Epithelial cell of esophagus (primary cell): ENCODE measurements at regions not wholly inside any gene's neighbourhood (a gene's known extent, or its start where the extent isn't known, plus 50 kb on each side); places are given as distances from the start of the nearest gene placed in this dataset.

ENCODE experiments used
- DNase-seq: peaks from one replicate; pipeline ENCODE4 v3.0.0; 2010; ENCODE audit warnings: low read depth
- H3K4me3 ChIP-seq: 2 replicates; pipeline ENCODE4 v1.5.1; 2011; ENCODE audit warnings: mild to moderate bottlenecking, low read length, control low read depth
- CTCF ChIP-seq: IDR thresholded peaks from 2 replicates; pipeline ENCODE4 v1.5.1; 2011; ENCODE audit warnings: low read depth, mild to moderate bottlenecking, low read length, control low read depth, inconsistent platforms; ENCODE audit not compliant: insufficient read depth; ENCODE audit errors: missing control alignments

DNA sequence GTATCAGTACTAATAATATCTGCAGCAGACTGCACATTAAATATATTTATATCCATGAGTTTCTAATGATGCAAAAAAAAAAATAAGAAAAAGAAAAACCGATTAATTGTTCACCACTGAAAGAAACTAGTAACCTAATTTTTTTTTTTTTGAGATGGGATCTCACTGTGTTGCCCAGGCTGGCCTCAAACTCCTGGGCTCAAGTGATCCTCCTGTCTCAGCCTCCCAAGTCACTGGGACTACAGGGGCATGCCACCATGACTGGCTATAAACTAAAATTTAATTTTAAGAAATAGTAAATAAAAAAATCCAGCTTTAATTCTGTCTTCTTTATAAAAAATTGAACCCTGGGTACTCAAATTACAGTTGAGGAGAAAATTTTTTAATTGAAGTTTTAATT is 358.2 kb downstream of the QKI start:
- no peak overlapping the region for H3K4me3 ChIP-seq
- no peak for TF ChIP-seq CTCF
- DNase-seq = no peak

GRCh38 chr6:163771180-163771579 is 356.7 kb downstream of the QKI start:
- TF ChIP-seq CTCF = no peak
- no peak overlapping the region for H3K4me3 ChIP-seq
- DNase-seq = peak; percentile 21

DNA sequence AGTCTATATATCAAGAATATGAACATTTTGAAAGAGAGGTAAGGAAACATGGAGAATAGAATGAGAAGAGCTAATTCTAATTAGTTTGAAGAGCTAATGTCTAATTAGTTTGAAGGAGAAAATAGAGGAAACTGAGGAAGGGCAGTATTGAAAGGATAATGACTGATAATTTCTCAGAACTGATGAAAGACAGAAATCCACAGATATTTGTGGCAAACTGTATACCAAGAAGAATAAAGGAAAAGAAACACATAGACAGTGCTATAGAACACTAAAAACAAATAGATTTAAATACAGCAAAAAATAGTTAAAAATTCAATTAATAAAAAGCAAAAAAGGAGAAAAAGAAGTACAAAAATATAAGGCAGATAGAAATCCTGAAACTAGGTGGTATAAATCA is 354.4 kb downstream of the QKI start:
- TF ChIP-seq CTCF = no peak
- DNase-seq = no peak
- no peak overlapping the region for H3K4me3 ChIP-seq

DNA sequence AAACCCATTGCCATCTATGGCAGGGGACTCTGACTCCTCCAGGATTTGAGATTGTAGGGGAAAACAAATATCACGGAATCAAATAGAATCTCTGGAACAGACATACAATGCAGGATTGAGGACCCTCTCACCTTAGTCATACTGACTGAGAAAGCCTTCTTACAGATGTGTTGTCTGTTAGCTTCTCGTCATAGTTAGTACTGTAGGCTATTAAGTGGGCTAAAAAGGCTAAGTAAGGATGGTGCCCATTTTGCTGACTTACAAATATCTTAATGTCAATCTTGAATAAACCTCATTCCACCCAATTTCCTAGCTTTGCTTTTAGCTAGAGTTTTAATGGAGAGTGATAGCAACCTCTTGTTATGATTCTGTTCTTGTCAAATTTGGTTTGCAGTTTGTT is 352.4 kb downstream of the QKI start:
- no peak for DNase-seq
- TF ChIP-seq CTCF = no peak
- no peak overlapping the region for H3K4me3 ChIP-seq

GRCh38 chr6:163765335-163765734 is 350.8 kb downstream of the QKI start:
- H3K4me3 ChIP-seq = no peak overlapping the region
- TF ChIP-seq CTCF = no peak
- DNase-seq = no peak

- no peak overlapping the region for H3K4me3 ChIP-seq
- no peak for DNase-seq
- TF ChIP-seq CTCF = no peak
Measured at GRCh38 chr6:163764565-163764964, 350.0 kb downstream of the QKI start.

GRCh38 chr6:163761481-163761880 is 347.0 kb downstream of the QKI start:
- TF ChIP-seq CTCF = no peak
- no peak overlapping the region for H3K4me3 ChIP-seq
- DNase-seq = no peak
